IMR-90 (cell line): ENCODE measurements at regions not wholly inside any gene's neighbourhood (a gene's known extent, or its start where the extent isn't known, plus 50 kb on each side); places are given as distances from the start of the nearest gene placed in this dataset.

Source experiments
- ATAC-seq: fragments of 200-7000 bp; cut with Tn5 transposase; 2 replicates; pipeline ENCODE4 v1.9.1; 2020; ENCODE audit warnings: low read depth, mild to moderate bottlenecking, moderate library complexity
- BruUV-seq: library from RNA; stranded (reverse); fragments of 400-500 nt; replicated peaks from 2 replicates; lab custom pipeline; 2021; lab: Mats Ljungman, UMichigan
- CTCF ChIA-PET: fragments of 300-600 bp; formaldehyde crosslinking; extraction: SDS; loops from one replicate; lab custom pipeline; 2021; ENCODE audit warnings: antibody characterized with exemption; lab: Yijun Ruan, JAX
- POLR2A ChIA-PET: fragments of 300-600 bp; sonication (Branson Sonifier 250); formaldehyde crosslinking; loops from one replicate; lab custom pipeline; 2022; ENCODE audit warnings: antibody characterized with exemption; ENCODE audit not compliant: unreplicated experiment; lab: Charles Lee
- DNase-seq: peaks from one replicate; pipeline ENCODE4 v3.0.0; 2013
- H2AFZ ChIP-seq: replicated peaks from 2 replicates; pipeline ENCODE3; 2013; ENCODE audit warnings: low read length, mild to moderate bottlenecking; ENCODE audit not compliant: poor library complexity
- H2AK5ac ChIP-seq: 2 replicates; pipeline ENCODE4 v1.6.1; 2013; ENCODE audit warnings: low read depth, low read length, inconsistent platforms
- H2AK9ac ChIP-seq: replicated peaks from 2 replicates; pipeline ENCODE3; 2013; ENCODE audit warnings: mild to moderate bottlenecking, low read depth, low read length, moderate library complexity; ENCODE audit not compliant: poor library complexity
- H2BK120ac ChIP-seq: 2 replicates; pipeline ENCODE4 v1.6.1; 2013; ENCODE audit warnings: low read depth, low read length, inconsistent platforms
- H2BK15ac ChIP-seq: 3 replicates; pipeline ENCODE4 v1.6.1; 2013; ENCODE audit warnings: low read depth, low read length, inconsistent platforms
- H2BK20ac ChIP-seq: 2 replicates; pipeline ENCODE4 v1.6.1; 2013; ENCODE audit warnings: low read depth, mild to moderate bottlenecking, inconsistent platforms, low read length, moderate library complexity
- H2BK5ac ChIP-seq: 2 replicates; pipeline ENCODE4 v1.6.1; 2013; ENCODE audit warnings: mild to moderate bottlenecking, low read depth, low read length, inconsistent platforms; ENCODE audit not compliant: poor library complexity, severe bottlenecking
- H3K14ac ChIP-seq: replicated peaks from 2 replicates; pipeline ENCODE4 v1.6.1; 2013; ENCODE audit warnings: low read depth, low read length, inconsistent platforms
- H3K18ac ChIP-seq: 2 replicates; pipeline ENCODE4 v1.6.1; 2013; ENCODE audit warnings: low read depth, low read length, control low read depth
- H3K23ac ChIP-seq: 2 replicates; pipeline ENCODE4 v1.6.1; 2013; ENCODE audit warnings: low read depth, low read length, inconsistent platforms
- H3K27ac ChIP-seq: 2 replicates; pipeline ENCODE4 v1.5.1; 2013; ENCODE audit warnings: mild to moderate bottlenecking, control low read depth, low read length; ENCODE audit not compliant: insufficient read depth
- H3K27me3 ChIP-seq: 2 replicates; pipeline ENCODE4 v1.6.1; 2013; ENCODE audit warnings: low read length; ENCODE audit not compliant: control insufficient read depth, insufficient read depth
- H3K36me3 ChIP-seq: 2 replicates; pipeline ENCODE4 v1.6.1; 2013; ENCODE audit warnings: low read length, mixed read lengths; ENCODE audit not compliant: control insufficient read depth, insufficient read depth
- H3K4ac ChIP-seq: 2 replicates; pipeline ENCODE4 v1.6.1; 2013; ENCODE audit warnings: low read depth, low read length, inconsistent platforms
- H3K4me1 ChIP-seq: 2 replicates; pipeline ENCODE4 v1.6.1; 2013; ENCODE audit warnings: low read length, mixed read lengths; ENCODE audit not compliant: control insufficient read depth, insufficient read depth
- H3K4me2 ChIP-seq: 2 replicates; pipeline ENCODE4 v1.6.1; 2013; ENCODE audit warnings: low read depth, mild to moderate bottlenecking, control low read depth, low read length, moderate library complexity
- H3K4me3 ChIP-seq: 2 replicates; pipeline ENCODE4 v1.5.1; 2013; ENCODE audit warnings: low read depth, mild to moderate bottlenecking, control low read depth, low read length, moderate library complexity; ENCODE audit not compliant: insufficient read depth
- H3K56ac ChIP-seq: 2 replicates; pipeline ENCODE4 v1.6.1; 2013; ENCODE audit warnings: low read length, inconsistent platforms; ENCODE audit not compliant: insufficient read depth; ENCODE audit errors: extremely low read depth
- H3K79me1 ChIP-seq, 2 experiments: 2 replicates each; pipeline ENCODE4 v1.6.1; 2013; ENCODE audit warnings: low read length in 2 of 2, inconsistent platforms in 1 of 2, low read depth in 1 of 2
- H3K9ac ChIP-seq: 2 replicates; pipeline ENCODE4 v1.6.1; 2013; ENCODE audit warnings: low read depth, low read length, control low read depth
- H3K9me1 ChIP-seq: 2 replicates; pipeline ENCODE4 v1.6.1; 2013; ENCODE audit warnings: low read length, inconsistent platforms; ENCODE audit not compliant: insufficient read depth
- H3K9me3 ChIP-seq: 2 replicates; pipeline ENCODE4 v1.6.1; 2013; ENCODE audit warnings: low read length; ENCODE audit not compliant: control insufficient read depth, insufficient read depth
- H4K20me1 ChIP-seq: 2 replicates; pipeline ENCODE4 v1.6.1; 2013; ENCODE audit warnings: low read length, inconsistent platforms; ENCODE audit not compliant: insufficient read depth
- H4K5ac ChIP-seq: 2 replicates; pipeline ENCODE4 v1.6.1; 2013; ENCODE audit warnings: mild to moderate bottlenecking, low read depth, low read length, control low read depth
- H4K8ac ChIP-seq, 2 experiments: 2 replicates each; pipeline ENCODE4 v1.6.1; 2013; ENCODE audit warnings: low read depth in 2 of 2, low read length in 2 of 2, control low read depth in 1 of 2, inconsistent platforms in 1 of 2
- H4K91ac ChIP-seq: 2 replicates; pipeline ENCODE4 v1.6.1; 2013; ENCODE audit warnings: low read depth, low read length, inconsistent platforms; ENCODE audit not compliant: insufficient read depth
- CEBPB ChIP-seq: IDR thresholded peaks from 2 replicates; pipeline ENCODE4 v1.6.1; 2012; ENCODE audit warnings: low read depth, low read length, improper control_type of control experiment
- CHD1 ChIP-seq: IDR thresholded peaks from 2 replicates; pipeline ENCODE4 v1.6.1; 2012; ENCODE audit warnings: low read depth, low read length, improper control_type of control experiment
- MAFK ChIP-seq: IDR thresholded peaks from 2 replicates; pipeline ENCODE4 v1.6.1; 2012; ENCODE audit warnings: low read depth, low read length, improper control_type of control experiment
- NFE2L2 ChIP-seq: fragments of 150-350 bp; IDR thresholded peaks from 2 replicates; pipeline ENCODE4 v1.6.1; 2016; ENCODE audit warnings: low read depth, mild to moderate bottlenecking, low read length
- dilution Hi-C: fragments of 300-500 bp; cut with HindIII; formaldehyde crosslinking; loops from one replicate; pipeline ENCODE4 v1.14.3; 2018; ENCODE audit warnings: low sequenced_read_pairs; ENCODE audit not compliant: unreplicated experiment
- in situ Hi-C: fragments of 300-500 bp; cut with MboI; formaldehyde crosslinking; loops from 3 replicates; pipeline ENCODE4 v1.14.3; 2019; ENCODE audit warnings: low sequenced_read_pairs, inconsistent platforms, mixed read lengths
- intact Hi-C: fragments of 100-400 bp; cut with micrococcal nuclease; formaldehyde crosslinking; loops from 2 replicates; pipeline ENCODE4 v1.10.0; 2022
- TF ChIP-seq, protein P1 (sequence below): fragments of 150-350 bp; IDR thresholded peaks from 2 replicates; pipeline ENCODE4 v1.6.1; 2017; ENCODE audit warnings: mild to moderate bottlenecking, antibody characterized with exemption, low read length, low read depth

DNA sequence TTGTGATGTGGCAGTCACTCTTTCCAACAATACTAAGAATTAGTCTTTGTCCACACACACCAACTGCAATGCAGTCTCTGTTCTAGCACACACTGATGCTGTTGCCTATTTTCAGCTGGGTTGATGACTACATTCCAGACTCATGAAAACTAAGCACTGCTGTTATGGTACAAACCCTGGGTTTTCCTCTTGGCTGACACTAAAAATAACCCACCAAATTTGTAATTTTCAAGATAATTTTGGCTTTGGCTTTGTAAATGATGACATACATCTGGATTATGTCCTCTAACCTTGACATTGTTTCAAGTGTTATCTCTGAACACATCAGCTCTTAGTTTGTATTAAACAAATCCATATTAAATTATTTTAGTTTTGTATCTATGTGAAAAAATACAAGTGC lies 444.8 kb downstream of the PTPRC start:
- peaks cover 6% of the 10 kb centered on the region for H3K4me1 ChIP-seq
- peak overlapping the region; percentile 65 for H2BK5ac ChIP-seq
- H2AFZ ChIP-seq = no peak overlapping the region
- no peak overlapping the region for H3K4me2 ChIP-seq
- peak overlapping the region in 1 of 2 experiments; percentile 48; a peak in 2 of 4 replicates for H4K8ac ChIP-seq
- no peaks in the 10 kb centered on the region for H3K27me3 ChIP-seq
- peak; percentile 75 for DNase-seq
- H3K23ac ChIP-seq = no peak overlapping the region
- POLR2A ChIA-PET = no interaction called here
- no peaks in the 10 kb centered on the region for H4K20me1 ChIP-seq
- peaks cover 9% of the 10 kb centered on the region for H3K9me1 ChIP-seq
- H3K27ac ChIP-seq = peak overlapping the region; percentile 52; the same call in 1 of the 2 replicates
- no peak overlapping the region for H3K18ac ChIP-seq
- ATAC-seq = peak; percentile 67
- no peak overlapping the region for H3K4me3 ChIP-seq
- 0 out of 4 replicates have a peak, but pooled peaks cover 0 to 3% of the 10 kb centered on the region in 2 experiments for H3K79me1 ChIP-seq
- CTCF ChIA-PET = no interaction called here
- TF ChIP-seq, protein P1, sequence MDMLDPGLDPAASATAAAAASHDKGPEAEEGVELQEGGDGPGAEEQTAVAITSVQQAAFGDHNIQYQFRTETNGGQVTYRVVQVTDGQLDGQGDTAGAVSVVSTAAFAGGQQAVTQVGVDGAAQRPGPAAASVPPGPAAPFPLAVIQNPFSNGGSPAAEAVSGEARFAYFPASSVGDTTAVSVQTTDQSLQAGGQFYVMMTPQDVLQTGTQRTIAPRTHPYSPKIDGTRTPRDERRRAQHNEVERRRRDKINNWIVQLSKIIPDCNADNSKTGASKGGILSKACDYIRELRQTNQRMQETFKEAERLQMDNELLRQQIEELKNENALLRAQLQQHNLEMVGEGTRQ = no peak
- TF ChIP-seq CEBPB = no peak
- TF ChIP-seq CHD1 = no peak
- TF ChIP-seq MAFK = no peak
- TF ChIP-seq NFE2L2 = peak; percentile 44; the same call in 1 of the 2 replicates
- H3K36me3 ChIP-seq = no peaks in the 10 kb centered on the region
- H2BK20ac ChIP-seq = peak overlapping the region; percentile 27; the same call in 1 of the 2 replicates
- no peak overlapping the region for H3K56ac ChIP-seq
- BruUV-seq = no TSS peak
- peak overlapping the region; percentile 8; the same call in 1 of the 2 replicates for H3K4ac ChIP-seq
- no peak overlapping the region for H3K9ac ChIP-seq
- no peaks in the 10 kb centered on the region for H3K9me3 ChIP-seq
- peak overlapping the region; percentile 26; the same call in 1 of the 2 replicates for H2BK120ac ChIP-seq
- H2BK15ac ChIP-seq = no peak overlapping the region
- H4K91ac ChIP-seq = no peak overlapping the region
- H4K5ac ChIP-seq = no peak overlapping the region
- intact Hi-C loops = loop anchor here (1.0 kb wide), 1 partner anchor 148 kb away; no protein-coding TSS in a partner anchor
- no peak overlapping the region for H2AK9ac ChIP-seq
- no peak overlapping the region for H2AK5ac ChIP-seq
- in situ Hi-C loops = no loop called here
- no peak overlapping the region for H3K14ac ChIP-seq
- dilution Hi-C loops = no loop called here
